ENCODE measurements at regions not wholly inside any gene's neighbourhood (a gene's known extent, or its start where the extent isn't known, plus 50 kb on each side); places are given as distances from the start of the nearest gene placed in this dataset.
"Not testable (repeated sequence)": the region's sequence is repeated elsewhere in the genome, so short reads cannot be mapped to it uniquely, and the experiment has no call there.

GRCh38 chr6:141506062-141506461 lies 626.7 kb upstream of the GJE1 start:
- not testable (repeated sequence) for H3K27me3 ChIP-seq (ENCODE audit: control insufficient read depth in 5 of 5, insufficient read depth in 4 of 5, low read length in 5 of 5); H3K4me1 ChIP-seq (ENCODE audit: control insufficient read depth in 5 of 5, insufficient read depth in 5 of 5, low read length in 5 of 5); H3K27ac ChIP-seq (ENCODE audit: low read depth, low read length); H3K4me3 ChIP-seq (ENCODE audit: low read depth in 1 of 5, low read length in 5 of 5); H3K36me3 ChIP-seq (ENCODE audit: control insufficient read depth in 5 of 5, insufficient read depth in 5 of 5, low read length in 5 of 5); H3K9ac ChIP-seq (ENCODE audit: low read length in 5 of 5)
- peaks cover 10 to 20% (median 15%) of the 10 kb centered on the region in 5 donors for H3K9me3 ChIP-seq (ENCODE audit: control insufficient read depth in 5 of 5, low read length in 5 of 5)

GRCh38 chr6:141504318-141504717 lies 628.4 kb upstream of the GJE1 start:
- not testable (repeated sequence) for H3K4me3 ChIP-seq (ENCODE audit: low read depth in 1 of 5, low read length in 5 of 5)

GRCh38 chr6:141501616-141502015 lies 631.1 kb upstream of the GJE1 start:
- H3K36me3 ChIP-seq (ENCODE audit: control insufficient read depth in 5 of 5, insufficient read depth in 5 of 5, low read length in 5 of 5): no peaks in the 10 kb centered on the region
- no peaks in the 10 kb centered on the region for H3K4me1 ChIP-seq (ENCODE audit: control insufficient read depth in 5 of 5, insufficient read depth in 5 of 5, low read length in 5 of 5)
- H3K27ac ChIP-seq (ENCODE audit: low read depth, low read length): no peak overlapping the region
- H3K4me3 ChIP-seq (ENCODE audit: low read depth in 1 of 5, low read length in 5 of 5): no peak overlapping the region
- H3K27me3 ChIP-seq (ENCODE audit: control insufficient read depth in 5 of 5, insufficient read depth in 4 of 5, low read length in 5 of 5): no peaks in the 10 kb centered on the region
- peaks cover 5 to 16% (median 14%) of the 10 kb centered on the region in 5 donors for H3K9me3 ChIP-seq (ENCODE audit: control insufficient read depth in 5 of 5, low read length in 5 of 5)
- H3K9ac ChIP-seq (ENCODE audit: low read length in 5 of 5): no peak overlapping the region

More at GRCh38 chr6:141504318-141504717, 628.4 kb upstream of the GJE1 start:
- H3K27ac ChIP-seq (ENCODE audit: low read depth, low read length); H3K4me1 ChIP-seq (ENCODE audit: control insufficient read depth in 5 of 5, insufficient read depth in 5 of 5, low read length in 5 of 5); H3K36me3 ChIP-seq (ENCODE audit: control insufficient read depth in 5 of 5, insufficient read depth in 5 of 5, low read length in 5 of 5); H3K9ac ChIP-seq (ENCODE audit: low read length in 5 of 5); H3K27me3 ChIP-seq (ENCODE audit: control insufficient read depth in 5 of 5, insufficient read depth in 4 of 5, low read length in 5 of 5): not testable (repeated sequence)
- H3K9me3 ChIP-seq (ENCODE audit: control insufficient read depth in 5 of 5, low read length in 5 of 5): peaks cover 10 to 20% (median 15%) of the 10 kb centered on the region in 5 donors

- Histone ChIP-seq H3K9ac (ENCODE audit: low read length in 5 of 5) (no peak overlapping the region), H3K27ac (ENCODE audit: low read depth, low read length) (no peak overlapping the region), H3K4me1 (ENCODE audit: control insufficient read depth in 5 of 5, insufficient read depth in 5 of 5, low read length in 5 of 5) (no peaks in the 10 kb centered on the region), H3K4me3 (ENCODE audit: low read depth in 1 of 5, low read length in 5 of 5) (no peak overlapping the region), H3K27me3 (ENCODE audit: control insufficient read depth in 5 of 5, insufficient read depth in 4 of 5, low read length in 5 of 5) (no peaks in the 10 kb centered on the region), H3K9me3 (ENCODE audit: control insufficient read depth in 5 of 5, low read length in 5 of 5) (peaks cover 0 to 5% (median 0%) of the 10 kb centered on the region in 5 donors), H3K36me3 (ENCODE audit: control insufficient read depth in 5 of 5, insufficient read depth in 5 of 5, low read length in 5 of 5) (no peaks in the 10 kb centered on the region)
These were observed 633.7 kb upstream of the GJE1 start for GRCh38 chr6:141498977-141499376.

- Histone ChIP-seq H3K9ac (ENCODE audit: low read length in 5 of 5) (no peak overlapping the region), H3K9me3 (ENCODE audit: control insufficient read depth in 5 of 5, low read length in 5 of 5) (peaks cover 0 to 5% (median 0%) of the 10 kb centered on the region in 5 donors), H3K27ac (ENCODE audit: low read depth, low read length) (no peak overlapping the region), H3K4me3 (ENCODE audit: low read depth in 1 of 5, low read length in 5 of 5) (no peak overlapping the region), H3K4me1 (ENCODE audit: control insufficient read depth in 5 of 5, insufficient read depth in 5 of 5, low read length in 5 of 5) (peaks cover 0 to 3% (median 0%) of the 10 kb centered on the region in 5 donors), H3K36me3 (ENCODE audit: control insufficient read depth in 5 of 5, insufficient read depth in 5 of 5, low read length in 5 of 5) (no peaks in the 10 kb centered on the region), H3K27me3 (ENCODE audit: control insufficient read depth in 5 of 5, insufficient read depth in 4 of 5, low read length in 5 of 5) (no peaks in the 10 kb centered on the region)
These were observed 640.0 kb upstream of the GJE1 start for GRCh38 chr6:141492521-141493284.

GRCh38 chr6:141491684-141492083 lies 641.0 kb upstream of the GJE1 start:
- no peak overlapping the region for H3K9ac ChIP-seq (ENCODE audit: low read length in 5 of 5)

GRCh38 chr6:141490982-141491381 lies 641.7 kb upstream of the GJE1 start:
- H3K9me3 ChIP-seq (ENCODE audit: control insufficient read depth in 5 of 5, low read length in 5 of 5): peaks cover 0 to 5% (median 0%) of the 10 kb centered on the region in 5 donors
- peaks cover 0 to 3% (median 0%) of the 10 kb centered on the region in 5 donors for H3K4me1 ChIP-seq (ENCODE audit: control insufficient read depth in 5 of 5, insufficient read depth in 5 of 5, low read length in 5 of 5)
- H3K27me3 ChIP-seq (ENCODE audit: control insufficient read depth in 5 of 5, insufficient read depth in 4 of 5, low read length in 5 of 5): no peaks in the 10 kb centered on the region
- no peak overlapping the region for H3K27ac ChIP-seq (ENCODE audit: low read depth, low read length)
- no peak overlapping the region for H3K4me3 ChIP-seq (ENCODE audit: low read depth in 1 of 5, low read length in 5 of 5)
- no peaks in the 10 kb centered on the region for H3K36me3 ChIP-seq (ENCODE audit: control insufficient read depth in 5 of 5, insufficient read depth in 5 of 5, low read length in 5 of 5)
- H3K9ac ChIP-seq (ENCODE audit: low read length in 5 of 5): no peak overlapping the region

More at GRCh38 chr6:141491684-141492083, 641.0 kb upstream of the GJE1 start:
- Histone ChIP-seq H3K9me3 (ENCODE audit: control insufficient read depth in 5 of 5, low read length in 5 of 5) (peaks cover 0 to 5% (median 0%) of the 10 kb centered on the region in 5 donors), H3K4me1 (ENCODE audit: control insufficient read depth in 5 of 5, insufficient read depth in 5 of 5, low read length in 5 of 5) (peaks cover 0 to 3% (median 0%) of the 10 kb centered on the region in 5 donors), H3K4me3 (ENCODE audit: low read depth in 1 of 5, low read length in 5 of 5) (no peak overlapping the region), H3K27ac (ENCODE audit: low read depth, low read length) (no peak overlapping the region), H3K27me3 (ENCODE audit: control insufficient read depth in 5 of 5, insufficient read depth in 4 of 5, low read length in 5 of 5) (no peaks in the 10 kb centered on the region), H3K36me3 (ENCODE audit: control insufficient read depth in 5 of 5, insufficient read depth in 5 of 5, low read length in 5 of 5) (no peaks in the 10 kb centered on the region)

- no peaks in the 10 kb centered on the region for H3K36me3 ChIP-seq (ENCODE audit: control insufficient read depth in 5 of 5, insufficient read depth in 5 of 5, low read length in 5 of 5)
- H3K27ac ChIP-seq (ENCODE audit: low read depth, low read length): no peak overlapping the region
- H3K27me3 ChIP-seq (ENCODE audit: control insufficient read depth in 5 of 5, insufficient read depth in 4 of 5, low read length in 5 of 5): no peaks in the 10 kb centered on the region
- no peak overlapping the region for H3K4me3 ChIP-seq (ENCODE audit: low read depth in 1 of 5, low read length in 5 of 5)
- H3K9me3 ChIP-seq (ENCODE audit: control insufficient read depth in 5 of 5, low read length in 5 of 5): peaks cover 0 to 5% (median 0%) of the 10 kb centered on the region in 5 donors
- no peak overlapping the region for H3K9ac ChIP-seq (ENCODE audit: low read length in 5 of 5)
- H3K4me1 ChIP-seq (ENCODE audit: control insufficient read depth in 5 of 5, insufficient read depth in 5 of 5, low read length in 5 of 5): peaks cover 0 to 11% (median 8%) of the 10 kb centered on the region in 5 donors
These were observed 644.2 kb upstream of the GJE1 start for GRCh38 chr6:141488488-141488887.

GRCh38 chr6:141486942-141487341 lies 645.8 kb upstream of the GJE1 start:
- H3K9ac ChIP-seq (ENCODE audit: low read length in 5 of 5): no peak overlapping the region
- no peaks in the 10 kb centered on the region for H3K36me3 ChIP-seq (ENCODE audit: control insufficient read depth in 5 of 5, insufficient read depth in 5 of 5, low read length in 5 of 5)
- no peak overlapping the region for H3K4me3 ChIP-seq (ENCODE audit: low read depth in 1 of 5, low read length in 5 of 5)
- H3K9me3 ChIP-seq (ENCODE audit: control insufficient read depth in 5 of 5, low read length in 5 of 5): peaks cover 0 to 5% (median 0%) of the 10 kb centered on the region in 5 donors
- no peaks in the 10 kb centered on the region for H3K27me3 ChIP-seq (ENCODE audit: control insufficient read depth in 5 of 5, insufficient read depth in 4 of 5, low read length in 5 of 5)
- peaks cover 0 to 18% (median 14%) of the 10 kb centered on the region in 5 donors for H3K4me1 ChIP-seq (ENCODE audit: control insufficient read depth in 5 of 5, insufficient read depth in 5 of 5, low read length in 5 of 5)
- no peak overlapping the region for H3K27ac ChIP-seq (ENCODE audit: low read depth, low read length)

GRCh38 chr6:141484711-141485110 lies 648.0 kb upstream of the GJE1 start:
- H3K9me3 ChIP-seq (ENCODE audit: control insufficient read depth in 5 of 5, low read length in 5 of 5): peaks cover 0 to 4% (median 0%) of the 10 kb centered on the region in 5 donors
- H3K4me1 ChIP-seq (ENCODE audit: control insufficient read depth in 5 of 5, insufficient read depth in 5 of 5, low read length in 5 of 5): peaks cover 0 to 18% (median 14%) of the 10 kb centered on the region in 5 donors
- no peaks in the 10 kb centered on the region for H3K27me3 ChIP-seq (ENCODE audit: control insufficient read depth in 5 of 5, insufficient read depth in 4 of 5, low read length in 5 of 5)
- H3K36me3 ChIP-seq (ENCODE audit: control insufficient read depth in 5 of 5, insufficient read depth in 5 of 5, low read length in 5 of 5): no peaks in the 10 kb centered on the region
- H3K4me3 ChIP-seq (ENCODE audit: low read depth in 1 of 5, low read length in 5 of 5): no peak overlapping the region
- H3K9ac ChIP-seq (ENCODE audit: low read length in 5 of 5): peak overlapping the region in 1 of 5 donors; percentile 8
- H3K27ac ChIP-seq (ENCODE audit: low read depth, low read length): peak overlapping the region; percentile 59
